Trophoblast cell (in vitro differentiated cells and primary cell): ENCODE measurements at regions not wholly inside any gene's neighbourhood (a gene's known extent, or its start where the extent isn't known, plus 50 kb on each side); places are given as distances from the start of the nearest gene placed in this dataset.
"Not testable (repeated sequence)": the region's sequence is repeated elsewhere in the genome, so short reads cannot be mapped to it uniquely, and the experiment has no call there.

Source experiments
- DNase-seq, 2 donors: peaks; one replicate each; pipeline ENCODE4 v3.0.0-alpha.2; 2016
- H2AFZ ChIP-seq: 2 replicates; pipeline ENCODE4 v1.6.1; 2013; ENCODE audit warnings: low read length, moderate library complexity, mild to moderate bottlenecking; ENCODE audit not compliant: insufficient read depth, poor library complexity
- H2AK5ac ChIP-seq: 2 replicates; pipeline ENCODE4 v1.6.1; 2013; ENCODE audit warnings: mild to moderate bottlenecking, low read length
- H2BK120ac ChIP-seq: 2 replicates; pipeline ENCODE4 v1.6.1; 2013; ENCODE audit warnings: low read length, mild to moderate bottlenecking, moderate library complexity; ENCODE audit not compliant: insufficient read depth, poor library complexity
- H2BK12ac ChIP-seq: 2 replicates; pipeline ENCODE4 v1.6.1; 2013; ENCODE audit warnings: mild to moderate bottlenecking, low read length, moderate library complexity
- H2BK5ac ChIP-seq: 2 replicates; pipeline ENCODE4 v1.6.1; 2013; ENCODE audit warnings: low read length, low read depth, moderate library complexity, mild to moderate bottlenecking; ENCODE audit not compliant: poor library complexity
- H3K14ac ChIP-seq: 2 replicates; pipeline ENCODE4 v1.6.1; 2013; ENCODE audit warnings: mild to moderate bottlenecking, low read length
- H3K18ac ChIP-seq: 2 replicates; pipeline ENCODE4 v1.6.1; 2013; ENCODE audit warnings: mild to moderate bottlenecking, low read length
- H3K23ac ChIP-seq: 2 replicates; pipeline ENCODE4 v1.6.1; 2013; ENCODE audit warnings: low read length
- H3K27ac ChIP-seq: 2 replicates; pipeline ENCODE4 v1.5.1; 2013; ENCODE audit warnings: low read depth, mild to moderate bottlenecking, inconsistent platforms, low read length, moderate library complexity
- H3K27me3 ChIP-seq: 2 replicates; pipeline ENCODE4 v1.6.1; 2013; ENCODE audit warnings: inconsistent platforms, mild to moderate bottlenecking, low read length, moderate library complexity; ENCODE audit not compliant: insufficient read depth
- H3K36me3 ChIP-seq, 2 experiments: 1 replicate in 1 of 2; 2 replicates in 1 of 2; pipeline ENCODE4 v1.6.1; 2013; ENCODE audit warnings: low read length in 2 of 2, mild to moderate bottlenecking in 2 of 2, moderate library complexity in 1 of 2; ENCODE audit not compliant: insufficient read depth in 2 of 2, control insufficient read depth in 1 of 2
- H3K4ac ChIP-seq: 2 replicates; pipeline ENCODE4 v1.6.1; 2013; ENCODE audit warnings: low read depth, mild to moderate bottlenecking, low read length, moderate library complexity
- H3K4me1 ChIP-seq, 2 experiments: 1 replicate in 1 of 2; 2 replicates in 1 of 2; pipeline ENCODE4 v1.6.1; 2013; ENCODE audit warnings: low read length in 2 of 2, mild to moderate bottlenecking in 2 of 2, moderate library complexity in 1 of 2; ENCODE audit not compliant: insufficient read depth in 2 of 2, control insufficient read depth in 1 of 2
- H3K4me2 ChIP-seq: 2 replicates; pipeline ENCODE4 v1.6.1; 2013; ENCODE audit warnings: inconsistent platforms, mild to moderate bottlenecking, low read length, moderate library complexity
- H3K4me3 ChIP-seq: 2 replicates; pipeline ENCODE4 v1.5.1; 2013; ENCODE audit warnings: mild to moderate bottlenecking, low read depth, low read length, inconsistent platforms
- H3K79me1 ChIP-seq: one replicate; pipeline ENCODE4 v1.6.1; 2013; ENCODE audit warnings: low read length
- H3K79me2 ChIP-seq: 2 replicates; pipeline ENCODE4 v1.6.1; 2013; ENCODE audit warnings: low read length, mild to moderate bottlenecking; ENCODE audit not compliant: control insufficient read depth, insufficient read depth, poor library complexity
- H3K9ac ChIP-seq: 2 replicates; pipeline ENCODE4 v1.6.1; 2013; ENCODE audit warnings: mild to moderate bottlenecking, low read length
- H3K9me3 ChIP-seq: 2 replicates; pipeline ENCODE4 v1.6.1; 2013; ENCODE audit warnings: low read depth, mild to moderate bottlenecking, control low read depth, inconsistent platforms, low read length; ENCODE audit not compliant: insufficient read depth
- H4K12ac ChIP-seq: 2 replicates; pipeline ENCODE4 v1.6.1; 2013; ENCODE audit warnings: low read depth, mild to moderate bottlenecking, low read length, moderate library complexity
- H4K8ac ChIP-seq: 2 replicates; pipeline ENCODE4 v1.6.1; 2013; ENCODE audit warnings: low read depth, mild to moderate bottlenecking, low read length, moderate library complexity
- H4K91ac ChIP-seq: one replicate; pipeline ENCODE4 v1.6.1; 2013; ENCODE audit warnings: low read depth, mild to moderate bottlenecking, low read length, moderate library complexity
- WGBS: extraction: QIAGEN DNeasy Blood & Tissue Kit; methylation state at CpG from one replicate; pipeline ENCODE4 v1.1.7; 2013; ENCODE audit warnings: missing lambda C conversion rate; ENCODE audit not compliant: insufficient read length, insufficient coverage; ENCODE audit errors: extremely low coverage; 5-methylcytosine and 5-hydroxymethylcytosine counted together

DNA sequence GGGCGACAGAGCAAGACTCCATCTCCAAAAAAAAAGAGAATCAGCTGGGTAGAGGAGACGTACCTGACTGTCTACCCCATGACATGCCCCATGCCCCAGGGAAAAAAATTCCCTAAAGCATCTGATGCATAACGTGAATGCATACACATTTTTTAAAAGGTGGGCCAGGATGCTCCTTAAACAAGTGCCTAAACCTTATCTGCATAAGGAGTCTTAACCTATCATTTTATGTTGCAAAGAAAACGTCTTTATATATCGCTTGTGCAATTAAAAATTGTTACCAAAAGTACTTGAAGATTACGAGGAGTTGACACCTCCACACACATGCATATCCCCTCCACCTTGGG lies 95.8 kb upstream of the METTL9 start:
- WGBS = no CpG with 5 or more reads among the region's 6 CpGs
- H4K8ac ChIP-seq, H3K27ac ChIP-seq, H3K23ac ChIP-seq, H3K36me3 ChIP-seq, H4K12ac ChIP-seq, H3K79me1 ChIP-seq, H3K4me2 ChIP-seq, H3K18ac ChIP-seq, H2AFZ ChIP-seq, H2BK12ac ChIP-seq, H3K4me3 ChIP-seq, H2BK120ac ChIP-seq, H2BK5ac ChIP-seq, H3K4ac ChIP-seq, H3K27me3 ChIP-seq, H4K91ac ChIP-seq, H2AK5ac ChIP-seq, H3K4me1 ChIP-seq, H3K9me3 ChIP-seq, H3K14ac ChIP-seq, H3K9ac ChIP-seq: not testable (repeated sequence)
- peak; percentile 32 to 33 for DNase-seq
- peaks cover 11% of the 10 kb centered on the region for H3K79me2 ChIP-seq

- H2BK12ac ChIP-seq = not testable (repeated sequence)
Measured at GRCh38 chr16:21503941-21504832, 95.2 kb upstream of the METTL9 start.

GRCh38 chr16:21505751-21506520 lies 93.4 kb upstream of the METTL9 start:
- not testable (repeated sequence) for H2BK12ac ChIP-seq, H3K14ac ChIP-seq, DNase-seq, H3K27me3 ChIP-seq, H3K18ac ChIP-seq, H3K9ac ChIP-seq, H2BK5ac ChIP-seq, H3K23ac ChIP-seq, H3K4ac ChIP-seq, H3K27ac ChIP-seq, H2AK5ac ChIP-seq, H2AFZ ChIP-seq, H3K4me2 ChIP-seq, H4K91ac ChIP-seq, H4K12ac ChIP-seq, H4K8ac ChIP-seq, H2BK120ac ChIP-seq, H3K4me3 ChIP-seq, H3K79me1 ChIP-seq, H3K9me3 ChIP-seq
- H3K4me1 ChIP-seq = peaks cover 10 to 17% of the 10 kb centered on the region in 2 experiments
- WGBS = no CpG with 5 or more reads among the region's 6 CpGs
- peaks cover 28% of the 10 kb centered on the region for H3K79me2 ChIP-seq
- peaks cover 3 to 10% of the 10 kb centered on the region in 2 experiments for H3K36me3 ChIP-seq

More at GRCh38 chr16:21503941-21504832, 95.2 kb upstream of the METTL9 start:
- not testable (repeated sequence) for H3K4me3 ChIP-seq, H3K27ac ChIP-seq, H3K79me1 ChIP-seq, H2AFZ ChIP-seq, H2AK5ac ChIP-seq, H3K18ac ChIP-seq, DNase-seq, H3K36me3 ChIP-seq, H3K14ac ChIP-seq, H4K91ac ChIP-seq, H3K4ac ChIP-seq, H4K8ac ChIP-seq, H3K9me3 ChIP-seq, H3K23ac ChIP-seq, H2BK5ac ChIP-seq, H3K4me1 ChIP-seq, H2BK120ac ChIP-seq, H3K4me2 ChIP-seq, H3K27me3 ChIP-seq, H3K9ac ChIP-seq, H4K12ac ChIP-seq
- H3K79me2 ChIP-seq = peaks cover 16% of the 10 kb centered on the region
- no CpG with 5 or more reads among the region's 17 CpGs for WGBS

- H2AK5ac ChIP-seq, H3K4me2 ChIP-seq, DNase-seq, H3K18ac ChIP-seq, H3K27me3 ChIP-seq, H4K12ac ChIP-seq, H4K8ac ChIP-seq, H4K91ac ChIP-seq, H2AFZ ChIP-seq, H3K14ac ChIP-seq, H3K79me1 ChIP-seq, H2BK120ac ChIP-seq, H3K9ac ChIP-seq, H3K23ac ChIP-seq, H3K27ac ChIP-seq, H3K4me3 ChIP-seq, H2BK12ac ChIP-seq, H2BK5ac ChIP-seq, H3K9me3 ChIP-seq: not testable (repeated sequence)
- no CpG with 5 or more reads among the region's 23 CpGs for whole genome bisulfite sequencing
- Histone ChIP-seq H3K79me2 (peaks cover 26% of the 10 kb centered on the region), H3K4me1 (peaks cover 15 to 25% of the 10 kb centered on the region in 2 experiments), H3K4ac (peak overlapping the region; percentile 96), H3K36me3 (peaks cover 3 to 14% of the 10 kb centered on the region in 2 experiments)
Measured at GRCh38 chr16:21506857-21507456, 92.4 kb upstream of the METTL9 start.
